HG03558 (cell line): ENCODE measurements at regions not wholly inside any gene's neighbourhood (a gene's known extent, or its start where the extent isn't known, plus 50 kb on each side); places are given as distances from the start of the nearest gene placed in this dataset.
"Not testable (repeated sequence)": the region's sequence is repeated elsewhere in the genome, so short reads cannot be mapped to it uniquely, and the experiment has no call there.

Experiments used
- ATAC-seq: cut with Tn5 transposase; IDR thresholded peaks from one replicate; pipeline ENCODE4 v1.9.1; 2021; ENCODE audit warnings: moderate number of reproducible peaks; ENCODE audit not compliant: unreplicated experiment; ENCODE audit errors: extremely low read depth

DNA sequence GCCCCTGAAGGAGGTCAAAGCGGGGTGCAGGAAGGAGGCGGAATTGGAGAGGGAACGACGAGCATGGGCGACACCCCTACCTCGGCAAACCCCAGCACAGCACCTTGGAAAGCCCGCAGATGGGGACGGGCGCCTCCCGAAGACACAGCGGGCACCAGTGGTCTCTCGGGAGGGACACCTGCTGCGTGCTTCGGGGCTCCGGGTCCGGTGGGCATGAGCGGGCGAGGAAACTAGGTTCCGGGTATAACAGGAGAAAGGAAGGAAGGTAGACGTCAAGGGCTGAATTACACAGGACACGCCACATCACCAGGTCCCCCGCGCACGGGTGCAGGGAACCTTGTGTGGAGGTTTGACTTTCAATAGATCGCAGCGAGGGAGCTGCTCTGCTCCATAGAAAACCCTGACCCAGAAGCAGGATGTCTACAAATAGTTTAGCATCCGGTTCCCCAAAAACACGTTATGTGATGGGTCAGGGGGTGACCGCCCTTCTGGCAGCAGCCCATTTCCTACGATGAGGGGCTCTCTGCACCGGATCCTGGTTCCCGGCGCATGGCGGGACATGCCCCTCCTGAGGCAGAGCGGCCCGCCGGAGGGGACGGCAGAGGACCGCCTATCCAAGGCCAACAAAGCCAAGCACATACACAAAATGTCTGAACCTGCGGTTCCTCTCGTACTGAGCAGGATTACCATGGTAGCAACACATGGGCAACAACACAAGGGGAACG is 196.9 kb downstream of the ALG10 start:
- no peak for ATAC-seq

- ATAC-seq: not testable (repeated sequence)
These were observed 197.8 kb downstream of the ALG10 start for GRCh38 chr12:34220079-34220478.

GRCh38 chr12:34223640-34224039 is 201.3 kb downstream of the ALG10 start:
- ATAC-seq: no peak

GRCh38 chr12:34226044-34226443 is 203.7 kb downstream of the ALG10 start:
- not testable (repeated sequence) for ATAC-seq

- not testable (repeated sequence) for ATAC-seq
These were observed 205.8 kb downstream of the ALG10 start for GRCh38 chr12:34228046-34228445.

GRCh38 chr12:34229033-34229432 is 206.7 kb downstream of the ALG10 start:
- not testable (repeated sequence) for ATAC-seq

DNA sequence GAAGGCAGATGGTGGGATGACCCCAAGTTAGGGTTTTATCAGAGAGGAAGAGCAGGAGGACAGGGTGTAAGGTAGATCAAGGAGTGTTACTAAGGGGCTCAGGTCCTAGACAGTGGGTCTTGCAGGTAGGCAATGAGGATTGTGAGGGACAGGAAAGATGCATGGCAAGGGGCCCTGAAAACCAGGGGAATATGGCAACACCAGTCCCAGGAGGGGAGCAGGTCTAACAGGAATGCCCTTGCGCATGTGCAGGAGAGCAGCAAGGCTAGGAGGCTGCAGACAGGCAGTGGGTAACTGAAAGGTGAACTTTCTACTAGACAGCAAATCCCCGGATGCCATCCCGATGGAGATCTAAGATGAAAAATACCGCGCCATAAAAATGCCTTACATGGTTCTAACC is 211.3 kb downstream of the ALG10 start:
- ATAC-seq: no peak

GRCh38 chr12:34236073-34236472 is 213.8 kb downstream of the ALG10 start:
- no peak for ATAC-seq

DNA sequence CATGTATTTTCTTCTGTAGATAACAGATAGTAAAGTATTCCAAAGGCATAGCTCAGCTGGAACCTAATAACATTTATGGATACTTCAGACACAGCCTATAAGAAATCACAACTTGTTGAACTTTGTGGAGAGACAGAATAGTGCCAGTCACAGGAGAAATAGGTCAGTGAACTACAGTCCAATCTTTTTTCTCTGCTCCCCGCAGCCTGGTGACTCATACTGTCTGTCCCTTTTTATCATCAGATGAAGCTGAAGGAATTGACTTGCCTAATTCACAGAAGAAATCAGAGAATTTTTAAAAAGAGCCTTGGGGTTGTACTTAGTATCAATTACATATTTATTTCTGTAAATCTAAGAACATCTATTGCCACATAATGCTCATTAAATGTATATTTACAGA is 222.3 kb downstream of the ALG10 start:
- no peak for ATAC-seq

GRCh38 chr12:34249271-34249670 is 227.0 kb downstream of the ALG10 start:
- ATAC-seq: no peak

DNA sequence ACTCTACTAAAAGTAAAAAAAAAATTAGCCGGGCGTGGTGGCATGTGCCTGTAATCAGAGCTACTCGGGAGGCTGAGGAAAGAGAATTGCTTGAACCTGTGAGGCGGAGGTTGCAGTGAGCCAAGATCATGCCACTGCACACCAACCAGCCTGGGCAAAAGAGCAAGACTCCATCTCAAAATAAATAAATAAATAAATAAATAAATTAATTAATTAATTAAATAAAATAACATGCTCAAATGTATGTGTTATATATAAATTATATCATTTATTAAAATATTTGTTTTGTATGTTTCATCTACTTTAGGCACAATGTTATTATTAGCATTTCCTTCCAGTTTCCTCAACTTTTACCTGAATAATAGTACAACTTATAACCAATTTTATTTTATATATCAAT is 229.6 kb downstream of the ALG10 start:
- ATAC-seq: not testable (repeated sequence)

DNA sequence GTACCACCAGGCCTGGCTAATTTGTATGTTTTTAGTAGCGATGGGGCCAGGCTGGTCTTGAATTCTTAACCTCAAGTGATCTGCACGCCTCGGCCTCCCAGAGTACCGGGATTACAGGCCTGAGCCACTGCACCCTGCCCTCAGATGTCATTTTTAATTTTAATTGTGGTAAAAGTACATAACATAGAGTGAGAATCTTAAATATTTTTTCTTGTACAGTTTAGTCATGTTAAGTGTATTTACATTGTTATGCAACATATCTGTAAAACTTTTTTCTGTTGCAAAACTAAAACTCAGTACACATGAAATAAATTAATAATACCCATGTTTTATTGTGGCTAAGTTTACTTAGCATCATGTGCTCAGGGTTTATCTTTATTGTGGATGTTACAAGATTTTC is 231.4 kb downstream of the ALG10 start:
- no peak for ATAC-seq

GRCh38 chr12:34257093-34257492 is 234.8 kb downstream of the ALG10 start:
- no peak for ATAC-seq

- ATAC-seq: not testable (repeated sequence)
These were observed 239.8 kb downstream of the ALG10 start for GRCh38 chr12:34262140-34262539.

- ATAC-seq: no peak
These were observed 241.8 kb downstream of the ALG10 start for GRCh38 chr12:34264110-34264509.

GRCh38 chr12:34273703-34274102 is 251.4 kb downstream of the ALG10 start:
- not testable (repeated sequence) for ATAC-seq

GRCh38 chr12:34275129-34275528 is 252.8 kb downstream of the ALG10 start:
- no peak for ATAC-seq

DNA sequence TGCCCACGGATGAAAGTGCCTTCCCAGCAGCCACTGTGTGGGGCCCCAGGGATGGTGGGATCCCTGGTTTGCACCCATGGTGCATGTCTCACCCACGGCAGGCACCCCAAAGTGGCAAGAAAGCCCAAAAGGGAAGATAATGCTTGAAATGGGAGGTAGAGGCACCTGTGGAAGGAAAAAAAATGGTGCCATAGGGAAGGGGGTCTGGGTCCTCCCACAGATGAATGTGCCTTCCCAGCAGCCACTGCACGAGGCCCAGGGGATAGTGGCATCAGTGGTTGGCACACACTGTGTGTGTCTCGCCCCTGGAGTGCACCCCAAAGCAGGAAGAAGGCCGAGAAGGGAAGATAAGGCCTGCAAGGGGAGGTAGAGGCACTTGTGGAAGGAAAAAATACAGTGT is 264.2 kb downstream of the ALG10 start:
- ATAC-seq: no peak

GRCh38 chr12:34286934-34287333 is 264.6 kb downstream of the ALG10 start:
- ATAC-seq: no peak

DNA sequence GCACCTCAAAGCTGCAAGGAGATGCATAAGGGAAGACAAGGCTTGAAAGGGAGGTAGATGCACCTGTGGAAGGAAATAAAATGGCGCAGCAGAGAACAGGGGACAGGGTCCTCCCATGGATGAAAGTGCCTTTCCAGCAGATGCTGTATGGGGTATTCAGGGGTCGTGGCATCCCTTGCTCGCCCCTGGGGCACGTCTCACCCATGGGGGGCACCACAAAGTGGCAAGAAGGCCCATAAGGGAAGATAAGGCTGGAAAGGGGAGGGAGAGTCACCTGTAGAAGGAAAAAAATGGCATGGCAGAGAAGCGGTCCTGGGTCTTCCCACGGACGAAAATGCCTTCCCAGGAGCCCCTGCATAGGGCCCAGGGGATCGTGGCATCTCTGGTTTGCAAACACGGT is 265.1 kb downstream of the ALG10 start:
- ATAC-seq: no peak

DNA sequence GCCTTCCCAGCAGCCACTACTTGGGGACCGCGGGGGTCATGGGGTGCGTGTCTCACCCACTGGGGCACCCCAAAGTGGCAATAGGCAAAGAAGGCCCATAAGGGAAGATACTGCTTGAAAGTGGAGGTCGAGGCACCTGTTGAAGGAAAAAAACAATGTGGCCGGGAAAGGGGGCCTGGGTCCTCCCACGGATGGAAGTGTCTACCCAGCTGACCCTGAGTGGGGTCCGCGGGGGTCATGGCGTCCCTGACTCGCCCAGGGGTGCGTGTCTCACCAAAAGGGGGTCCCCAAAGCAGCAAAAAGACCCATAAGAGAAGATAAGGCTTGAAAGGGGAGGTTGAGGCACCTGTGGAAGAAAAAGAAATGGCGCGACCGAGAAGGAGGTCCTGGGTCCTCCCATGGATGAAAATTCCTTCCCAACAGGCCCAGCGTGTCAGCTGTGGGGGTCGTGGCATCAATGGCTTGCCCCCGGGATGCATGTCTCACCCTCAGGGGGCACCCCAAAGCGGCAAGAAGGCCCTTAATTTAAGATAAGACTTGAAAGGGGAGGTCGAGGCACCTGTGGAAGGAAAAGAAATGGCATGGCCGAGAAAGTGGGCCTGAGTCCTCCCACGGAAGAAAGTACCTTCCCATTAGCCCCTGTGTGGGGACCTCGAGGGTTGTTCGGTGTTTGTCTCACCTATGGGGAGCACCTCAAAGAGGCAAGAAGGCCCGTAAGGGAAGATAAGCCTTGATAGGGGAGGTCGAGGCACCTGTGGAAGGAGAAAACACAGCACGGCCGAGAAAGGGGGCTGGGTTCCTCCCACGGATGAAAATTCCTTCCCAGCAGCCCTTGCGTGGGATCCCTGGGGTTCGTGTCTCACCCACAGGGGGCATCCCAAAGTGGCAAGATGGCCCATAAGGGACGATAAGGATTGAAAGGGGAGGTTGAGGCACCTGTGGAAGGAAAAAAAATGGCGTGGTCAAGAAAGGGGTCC is 266.0 kb downstream of the ALG10 start:
- no peak for ATAC-seq
